ENCODE measurements at regions not wholly inside any gene's neighbourhood (a gene's known extent, or its start where the extent isn't known, plus 50 kb on each side); places are given as distances from the start of the nearest gene placed in this dataset.

- DNase-seq: no peak
Measured at GRCh38 chr6:148653138-148653776, 93.6 kb upstream of the UST start.

GRCh38 chr6:148657048-148657447 lies 89.8 kb upstream of the UST start:
- DNase-seq: peak; percentile 13 to 49

DNA sequence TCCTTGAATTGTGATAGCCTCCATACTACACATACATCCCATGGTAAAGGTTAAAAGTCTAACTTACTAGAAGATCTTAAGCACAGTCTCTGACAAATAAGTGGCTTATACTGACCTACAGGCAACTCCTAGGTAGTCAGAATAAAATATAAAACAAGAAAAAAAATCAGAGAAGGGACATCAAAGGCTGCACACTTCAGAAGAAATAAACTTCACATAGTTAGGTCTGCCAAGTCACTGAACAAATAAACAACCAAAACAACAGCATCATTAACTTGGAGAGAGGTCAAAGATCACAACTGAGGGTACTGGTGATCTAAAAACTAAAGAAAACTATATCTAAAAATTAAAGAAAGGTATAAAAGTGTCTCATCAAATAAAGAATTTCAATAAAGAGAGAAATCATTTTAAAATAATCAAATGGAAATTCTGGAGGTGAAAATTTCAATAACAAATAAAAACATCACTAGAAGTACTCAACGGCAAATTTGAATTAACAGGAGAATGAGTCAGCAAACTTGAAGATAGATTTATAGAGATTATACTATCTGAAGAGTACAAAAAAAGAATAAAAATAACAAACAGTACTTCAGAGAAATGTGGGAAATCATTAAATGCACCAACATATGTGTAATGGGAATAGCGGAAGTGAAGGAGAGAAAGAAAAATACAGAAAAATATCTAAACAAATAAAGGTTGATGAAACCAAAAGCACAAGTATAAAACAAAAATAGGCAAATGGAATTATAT lies 88.0 kb upstream of the UST start:
- no peak for DNase-seq

GRCh38 chr6:148667395-148667794 lies 79.4 kb upstream of the UST start:
- no peak for DNase-seq

DNA sequence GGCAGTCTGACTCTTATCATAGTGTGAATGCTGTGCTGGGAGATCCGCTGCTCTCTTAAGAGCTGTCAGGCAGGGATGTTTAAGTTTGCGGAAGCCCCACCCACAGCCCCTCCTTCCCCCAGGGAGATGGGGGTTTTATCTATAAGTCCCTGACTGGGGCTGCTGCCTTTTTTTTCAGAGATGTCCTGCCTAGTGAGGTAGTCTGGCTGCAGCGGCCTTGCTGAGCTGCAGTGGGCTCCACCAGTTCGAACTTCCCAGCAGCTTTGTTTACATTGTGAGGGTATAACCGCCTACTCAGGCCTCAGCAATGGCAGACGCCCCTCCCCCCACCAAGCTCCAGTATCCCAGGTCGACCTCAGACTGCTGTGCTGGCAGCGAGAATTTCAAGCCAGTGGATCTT lies 75.7 kb upstream of the UST start:
- no peak for DNase-seq

DNA sequence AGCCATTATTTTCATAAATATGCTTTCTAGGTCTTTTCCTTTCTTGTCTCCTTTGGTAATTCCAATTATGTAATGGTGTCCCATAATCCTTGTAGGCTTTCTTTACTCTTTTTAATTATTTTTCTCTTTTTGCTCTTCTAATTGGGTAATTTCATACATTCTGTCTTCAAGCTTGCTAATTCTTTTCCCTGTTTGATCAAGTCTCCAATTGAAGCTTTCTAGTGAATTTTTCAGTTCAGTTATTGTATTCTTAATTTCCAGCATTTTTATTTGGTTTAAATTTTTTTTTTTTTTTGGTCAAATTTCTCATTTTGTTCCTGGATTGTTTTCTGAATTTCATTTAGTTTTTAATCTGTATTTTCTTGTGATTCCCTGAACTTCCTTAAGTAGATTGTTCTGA lies 74.9 kb upstream of the UST start:
- DNase-seq: no peak

- no peak for DNase-seq
Measured at GRCh38 chr6:148674306-148674705, 72.5 kb upstream of the UST start.

GRCh38 chr6:148677594-148678476 lies 69.0 kb upstream of the UST start:
- DNase-seq: no peak

GRCh38 chr6:148678682-148679081 lies 68.1 kb upstream of the UST start:
- no peak for DNase-seq

DNA sequence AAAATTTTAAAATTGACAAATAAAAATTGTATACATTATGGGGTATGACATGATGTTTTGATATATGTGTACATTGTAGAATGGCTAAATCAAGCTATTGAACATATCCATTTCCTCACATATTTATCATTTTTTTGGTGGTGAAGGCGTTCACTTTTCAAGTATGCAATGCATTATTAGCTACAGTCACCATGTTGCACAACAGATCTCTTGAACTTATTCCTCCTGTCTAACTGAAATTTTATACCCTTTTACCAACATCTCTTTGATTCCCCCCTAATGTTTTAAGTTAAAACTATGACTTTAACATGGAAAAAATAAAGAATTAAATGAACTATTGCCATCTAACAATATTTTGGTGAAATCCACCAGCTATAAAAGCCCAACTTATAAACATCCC lies 65.2 kb upstream of the UST start:
- DNase-seq: no peak

- DNase-seq: no peak
Measured at GRCh38 chr6:148682252-148682651, 64.6 kb upstream of the UST start.

- peak; percentile 10 to 37 for DNase-seq
Measured at GRCh38 chr6:148682990-148683389, 63.8 kb upstream of the UST start.

DNA sequence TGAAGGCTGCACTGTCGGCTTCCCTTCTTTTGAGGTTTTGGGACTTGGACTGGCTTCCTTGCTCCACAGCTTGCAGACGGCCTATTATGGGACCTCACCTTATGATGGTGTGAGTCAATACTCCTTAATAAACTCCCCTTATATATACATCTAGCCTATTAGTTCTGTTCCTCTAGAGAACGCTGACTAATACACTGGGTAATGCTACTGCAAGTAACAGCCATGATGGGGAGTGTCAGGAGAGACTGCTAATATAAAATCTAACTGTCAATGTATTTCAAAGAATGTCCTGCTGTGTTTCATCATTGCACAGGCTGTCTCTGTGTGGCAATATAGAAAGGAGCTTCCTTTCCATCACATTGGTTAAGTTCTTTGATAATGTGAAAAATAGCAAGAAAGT lies 57.7 kb upstream of the UST start:
- DNase-seq: no peak

DNA sequence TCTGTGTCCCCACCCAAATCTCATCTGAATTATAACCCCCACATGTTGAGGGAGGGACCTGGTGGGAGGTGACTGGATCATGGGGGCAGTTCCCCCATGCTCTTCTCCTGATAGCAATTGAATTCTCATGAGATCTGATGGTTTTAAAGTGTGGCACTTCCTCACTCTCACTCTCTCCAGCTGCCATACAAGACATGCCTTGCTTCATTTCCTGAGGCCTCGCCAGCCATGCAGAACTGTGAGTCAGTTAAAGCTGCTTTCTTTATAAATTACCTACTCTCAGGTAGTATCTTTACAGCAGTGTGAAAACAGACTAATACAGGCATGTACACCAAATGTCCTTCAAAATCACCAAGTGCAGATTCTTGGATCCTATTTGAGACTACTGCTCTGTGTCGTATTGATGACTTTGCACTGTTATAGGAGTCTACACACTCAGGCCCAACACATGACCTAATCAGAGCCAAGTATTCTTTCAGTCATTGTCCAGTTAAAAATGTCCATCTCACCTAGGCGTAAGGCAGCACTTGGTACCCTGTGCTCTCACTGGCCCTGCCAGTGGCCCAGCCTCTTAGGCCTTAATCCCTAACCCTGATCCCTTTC lies 52.8 kb upstream of the UST start:
- peak in 1 of 2 donors; percentile 30 for DNase-seq
